CD14-positive monocyte (primary cell): ENCODE measurements at regions not wholly inside any gene's neighbourhood (a gene's known extent, or its start where the extent isn't known, plus 50 kb on each side); places are given as distances from the start of the nearest gene placed in this dataset.

Source experiments
- DNase-seq, 3 donors: peaks; one replicate each; pipeline ENCODE4 v3.0.0-alpha.2; 2011 to 2022
- H2AFZ ChIP-seq: 2 replicates; pipeline ENCODE4 v1.6.0; 2012; ENCODE audit warnings: mild to moderate bottlenecking, low read depth, low read length, inconsistent platforms; ENCODE audit not compliant: insufficient read depth, poor library complexity, severe bottlenecking
- H3K27ac ChIP-seq, 2 donors: 1 replicate in 1 of 2; 2 replicates in 1 of 2; pipeline ENCODE4 v1.5.1; 2012 to 2013; ENCODE audit warnings: low read length in 2 of 2, control low read depth in 1 of 2, inconsistent platforms in 1 of 2, low read depth in 1 of 2, mild to moderate bottlenecking in 1 of 2
- H3K27me3 ChIP-seq, 2 donors: one replicate each; pipeline versions ENCODE4 v1.6.0 to v1.6.1; 2011 to 2013; ENCODE audit warnings: low read length in 2 of 2; ENCODE audit not compliant: control insufficient read depth in 2 of 2, insufficient read depth in 2 of 2
- H3K36me3 ChIP-seq, 2 donors: replicated peaks in 1 of 2; 1 replicate in 1 of 2; 2 replicates in 1 of 2; pipeline versions ENCODE4 v1.5.1 to v1.6.1; 2012 to 2013; ENCODE audit warnings: low read length in 2 of 2, control low read depth in 1 of 2, inconsistent platforms in 1 of 2, mild to moderate bottlenecking in 1 of 2; ENCODE audit not compliant: insufficient read depth in 2 of 2, control insufficient read depth in 1 of 2
- H3K4me1 ChIP-seq, 2 donors: 1 replicate in 1 of 2; 2 replicates in 1 of 2; pipeline versions ENCODE4 v1.5.1 to v1.6.1; 2012 to 2013; ENCODE audit warnings: low read length in 2 of 2, control low read depth in 1 of 2, inconsistent platforms in 1 of 2, mild to moderate bottlenecking in 1 of 2, moderate library complexity in 1 of 2; ENCODE audit not compliant: insufficient read depth in 2 of 2, control insufficient read depth in 1 of 2
- H3K4me2 ChIP-seq: replicated peaks from 2 replicates; pipeline ENCODE3; 2012; ENCODE audit warnings: low read length, moderate library complexity, mild to moderate bottlenecking; ENCODE audit not compliant: poor library complexity, severe bottlenecking; ENCODE audit errors: extremely low read depth
- H3K4me3 ChIP-seq, 3 experiments: fragments of 200-600 bp in 1 of 3; sonication (generic) in 1 of 3; replicated peaks in 1 of 3; 1 replicate in 2 of 3; 2 replicates in 1 of 3; pipeline ENCODE4 v1.5.1; 2011 to 2013; ENCODE audit warnings: low read length in 3 of 3, mild to moderate bottlenecking in 3 of 3, control low read depth in 2 of 3, low read depth in 2 of 3, inconsistent platforms in 1 of 3, moderate library complexity in 1 of 3
- H3K79me2 ChIP-seq: 2 replicates; pipeline ENCODE4 v1.6.0; 2012; ENCODE audit warnings: mild to moderate bottlenecking, control low read depth, inconsistent platforms, low read length, moderate library complexity; ENCODE audit not compliant: insufficient read depth
- H3K9ac ChIP-seq: 2 replicates; pipeline ENCODE4 v1.6.0; 2017; ENCODE audit warnings: low read length, mild to moderate bottlenecking; ENCODE audit not compliant: insufficient read depth, poor library complexity, severe bottlenecking
- H3K9me3 ChIP-seq, 2 donors: replicated peaks in 1 of 2; 1 replicate in 1 of 2; 2 replicates in 1 of 2; pipeline versions ENCODE4 v1.5.1 to v1.6.1; 2012 to 2013; ENCODE audit warnings: low read length in 2 of 2, control low read depth in 1 of 2; ENCODE audit not compliant: control insufficient read depth in 1 of 2, insufficient read depth in 1 of 2
- H4K20me1 ChIP-seq: 2 replicates; pipeline ENCODE4 v1.6.0; 2012; ENCODE audit warnings: mild to moderate bottlenecking, low read length, control low read depth, moderate library complexity; ENCODE audit not compliant: insufficient read depth
- H3K27ac Mint-ChIP-seq, 7 donors: one replicate each; pipeline ENCODE4 v1.8.0; 2020; ENCODE audit warnings: mild to moderate bottlenecking in 7 of 7, mixed read lengths in 7 of 7, moderate library complexity in 6 of 7, inconsistent platforms in 2 of 7
- H3K27me3 Mint-ChIP-seq, 3 donors: one replicate each; pipeline ENCODE4 v1.8.0; 2021 to 2022; ENCODE audit warnings: low read depth in 3 of 3, mild to moderate bottlenecking in 3 of 3, mixed read lengths in 3 of 3, moderate library complexity in 3 of 3, inconsistent platforms in 1 of 3
- H3K36me3 Mint-ChIP-seq, 2 donors: one replicate each; pipeline ENCODE4 v1.8.0; 2020; ENCODE audit warnings: mixed read lengths in 2 of 2, inconsistent platforms in 1 of 2, mild to moderate bottlenecking in 1 of 2
- H3K4me1 Mint-ChIP-seq: one replicate; pipeline ENCODE4 v1.8.0; 2020; ENCODE audit warnings: mild to moderate bottlenecking, mixed read lengths
- H3K4me3 Mint-ChIP-seq, 2 donors: one replicate each; pipeline ENCODE4 v1.8.0; 2020; ENCODE audit warnings: mild to moderate bottlenecking in 2 of 2, mixed read lengths in 2 of 2, moderate library complexity in 1 of 2
- H3K9me3 Mint-ChIP-seq, 7 donors: one replicate each; pipeline ENCODE4 v1.8.0; 2020 to 2022; ENCODE audit warnings: mixed read lengths in 7 of 7, mild to moderate bottlenecking in 6 of 7, moderate library complexity in 6 of 7, inconsistent platforms in 2 of 7
- CTCF ChIP-seq: fragments of 200-600 bp; IDR thresholded peaks from one replicate; pipeline ENCODE4 v1.8.0; 2022; ENCODE audit warnings: antibody characterized with exemption, mild to moderate bottlenecking
- WGBS: methylation state at CpG from one replicate; pipeline ENCODE4 v1.1.5; 2013; ENCODE audit warnings: missing lambda C conversion rate; ENCODE audit not compliant: insufficient coverage; 5-methylcytosine and 5-hydroxymethylcytosine counted together
- intact Hi-C, 2 donors: fragments of 100-400 bp; cut with micrococcal nuclease; formaldehyde crosslinking; loops; one replicate each; pipeline versions ENCODE4 v1.15.0 to v1.15.1; 2023

GRCh38 chr17:68760141-68760475, 158.9 kb upstream of the FAM20A start:
- H3K4me2 ChIP-seq: peak overlapping the region; percentile 85
- H3K4me1 ChIP-seq: peaks cover 7 to 8% of the 10 kb centered on the region in 2 donors
- no peaks in the 10 kb centered on the region for H3K36me3 Mint-ChIP-seq
- peak overlapping the region in 1 of 2 donors; percentile 87 for H3K4me3 Mint-ChIP-seq
- no peaks in the 10 kb centered on the region for H4K20me1 ChIP-seq
- H3K9me3 Mint-ChIP-seq: peaks cover 0 to 2% (median 0%) of the 10 kb centered on the region in 7 donors
- no peak for DNase-seq
- no peaks in the 10 kb centered on the region for H3K27me3 ChIP-seq
- peak; percentile 10 for TF ChIP-seq CTCF
- peaks cover 0 to 2% (median under 1%) of the 10 kb centered on the region in 3 donors for H3K27me3 Mint-ChIP-seq
- 100% methylated on average over 1 of the region's 4 CpGs for WGBS
- H3K4me1 Mint-ChIP-seq: peaks cover 12% of the 10 kb centered on the region
- peak overlapping the region in 1 of 3 experiments; percentile 75 for H3K4me3 ChIP-seq
- H3K27ac ChIP-seq: peak overlapping the region in 1 of 2 donors; percentile 87
- no peak overlapping the region for H3K9ac ChIP-seq
- H3K79me2 ChIP-seq: no peaks in the 10 kb centered on the region
- H2AFZ ChIP-seq: no peak overlapping the region
- no peaks in the 10 kb centered on the region for H3K36me3 ChIP-seq
- peak overlapping the region in 2 of 7 donors; percentile 91 to 94 for H3K27ac Mint-ChIP-seq
- intact Hi-C loops: loop anchor here in 1 of 2 donors (5.0 to 10.0 kb wide), 2 partner anchors 223 to 285 kb away; no protein-coding TSS in a partner anchor
- no peaks in the 10 kb centered on the region for H3K9me3 ChIP-seq

- peak; percentile 80 for TF ChIP-seq CTCF
- Histone ChIP-seq H3K4me2 (peak overlapping the region; percentile 85), H3K4me3 (peak overlapping the region; percentile 54 to 92 (median 75)), H4K20me1 (no peaks in the 10 kb centered on the region), H3K79me2 (no peaks in the 10 kb centered on the region), H3K9me3 (no peaks in the 10 kb centered on the region), H3K9ac (peak overlapping the region; percentile 67), H3K4me1 (peaks cover 7 to 8% of the 10 kb centered on the region in 2 donors), H3K27me3 (no peaks in the 10 kb centered on the region), H3K27ac (peak overlapping the region; percentile 16 to 87), H3K36me3 (no peaks in the 10 kb centered on the region), H2AFZ (peak overlapping the region; percentile 68)
- no peaks in the 10 kb centered on the region for H3K36me3 Mint-ChIP-seq
- H3K4me3 Mint-ChIP-seq: peak overlapping the region; percentile 87 to 94
- H3K9me3 Mint-ChIP-seq: peaks cover 0 to 2% (median 0%) of the 10 kb centered on the region in 7 donors
- peak overlapping the region; percentile 91 to 97 (median 95) for H3K27ac Mint-ChIP-seq
- WGBS: 1% methylated on average over 10 of the region's 12 CpGs
- intact Hi-C loops: loop anchor here (5.0 to 10.0 kb wide), 3 partner anchors 155 to 285 kb away; partner anchors contain the start of gene FAM20A (in 1 of the 2)
- H3K4me1 Mint-ChIP-seq: peaks cover 12% of the 10 kb centered on the region
- H3K27me3 Mint-ChIP-seq: peaks cover 0 to 2% (median 0%) of the 10 kb centered on the region in 3 donors
- DNase-seq: peak; percentile 83 to 90 (median 89)
Observed at GRCh38 chr17:68759343-68760140, 158.4 kb upstream of the FAM20A start.
